ENCODE measurements at regions not wholly inside any gene's neighbourhood (a gene's known extent, or its start where the extent isn't known, plus 50 kb on each side); places are given as distances from the start of the nearest gene placed in this dataset.

DNA sequence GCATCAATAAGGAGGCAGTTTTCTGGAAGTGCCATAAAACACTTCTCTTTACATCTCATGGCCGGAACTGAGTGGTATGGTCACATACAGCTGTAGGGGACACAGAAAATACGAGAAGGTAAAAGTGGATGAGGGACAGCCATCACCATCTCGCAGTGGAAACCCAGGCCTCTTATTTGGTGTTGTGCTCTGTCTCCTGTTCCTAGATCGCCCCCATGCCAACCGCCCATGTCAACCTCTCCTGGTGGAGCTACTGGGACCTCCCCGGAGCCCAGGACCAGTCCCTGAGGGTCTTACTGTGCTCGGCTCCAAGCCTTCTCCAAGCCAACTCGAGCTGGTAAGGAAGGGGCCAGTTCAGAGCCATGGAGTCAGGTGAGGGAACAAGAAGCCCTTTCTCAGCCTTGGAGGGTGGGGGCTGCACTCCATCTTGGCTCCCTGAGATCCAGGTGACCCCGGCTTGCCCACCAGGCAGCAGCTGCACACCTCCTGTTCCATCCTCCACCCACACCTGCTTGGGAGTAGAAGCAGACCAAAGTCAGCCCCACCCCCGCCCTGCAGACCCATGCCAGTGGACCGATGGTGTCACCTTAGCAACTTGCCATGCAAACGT, 149.0 kb upstream of the CST7 start:
- H3K27me3 ChIP-seq (ENCODE audit: control insufficient read depth, insufficient read depth, low read length): peaks cover 6% of the 10 kb centered on the region
- H3K9me3 ChIP-seq (replicated peaks; ENCODE audit: low read length): no peaks in the 10 kb centered on the region
- no peak overlapping the region for H3K9ac ChIP-seq (ENCODE audit: low read depth, low read length)
- H3K4me1 ChIP-seq (ENCODE audit: control insufficient read depth, insufficient read depth, low read length): peaks cover 9% of the 10 kb centered on the region
- no peak overlapping the region for H3K4me2 ChIP-seq (ENCODE audit: low read length)
- H3K4me3 ChIP-seq (ENCODE audit: low read length): no peak overlapping the region
- H3K36me3 ChIP-seq (ENCODE audit: insufficient read depth, low read length): no peaks in the 10 kb centered on the region

DNA sequence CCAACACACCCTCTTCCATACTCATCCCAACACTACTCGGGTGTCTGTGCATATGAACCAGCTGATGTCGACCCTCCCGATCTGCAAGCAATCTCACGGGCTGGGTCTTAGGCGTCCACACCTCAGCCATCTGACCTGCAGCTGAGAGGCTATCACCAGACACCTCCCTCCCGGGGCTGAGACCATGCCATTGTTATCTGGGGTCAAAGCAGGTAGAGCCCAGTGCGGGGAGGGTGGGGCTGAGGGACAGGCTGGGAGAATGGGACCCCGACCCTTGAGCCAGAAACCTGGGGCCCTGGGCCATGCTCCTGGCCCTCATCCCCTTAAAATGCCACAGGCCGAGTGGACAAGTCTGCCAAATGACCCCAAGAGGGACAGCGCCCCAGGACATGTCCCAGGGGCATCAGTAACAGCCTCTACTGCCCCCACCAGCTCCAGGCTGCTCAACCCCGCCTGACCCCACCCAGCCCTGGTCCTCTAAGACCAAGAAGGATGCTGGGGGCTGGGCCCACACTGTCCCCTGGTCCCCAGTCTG, 146.7 kb upstream of the CST7 start:
- no peaks in the 10 kb centered on the region for H3K9me3 ChIP-seq (replicated peaks; ENCODE audit: low read length)
- no peaks in the 10 kb centered on the region for H3K36me3 ChIP-seq (ENCODE audit: insufficient read depth, low read length)
- H3K4me2 ChIP-seq (ENCODE audit: low read length): no peak overlapping the region
- peaks cover 9% of the 10 kb centered on the region for H3K4me1 ChIP-seq (ENCODE audit: control insufficient read depth, insufficient read depth, low read length)
- H3K27me3 ChIP-seq (ENCODE audit: control insufficient read depth, insufficient read depth, low read length): no peaks in the 10 kb centered on the region
- H3K4me3 ChIP-seq (ENCODE audit: low read length): no peak overlapping the region
- no peak overlapping the region for H3K9ac ChIP-seq (ENCODE audit: low read depth, low read length)

DNA sequence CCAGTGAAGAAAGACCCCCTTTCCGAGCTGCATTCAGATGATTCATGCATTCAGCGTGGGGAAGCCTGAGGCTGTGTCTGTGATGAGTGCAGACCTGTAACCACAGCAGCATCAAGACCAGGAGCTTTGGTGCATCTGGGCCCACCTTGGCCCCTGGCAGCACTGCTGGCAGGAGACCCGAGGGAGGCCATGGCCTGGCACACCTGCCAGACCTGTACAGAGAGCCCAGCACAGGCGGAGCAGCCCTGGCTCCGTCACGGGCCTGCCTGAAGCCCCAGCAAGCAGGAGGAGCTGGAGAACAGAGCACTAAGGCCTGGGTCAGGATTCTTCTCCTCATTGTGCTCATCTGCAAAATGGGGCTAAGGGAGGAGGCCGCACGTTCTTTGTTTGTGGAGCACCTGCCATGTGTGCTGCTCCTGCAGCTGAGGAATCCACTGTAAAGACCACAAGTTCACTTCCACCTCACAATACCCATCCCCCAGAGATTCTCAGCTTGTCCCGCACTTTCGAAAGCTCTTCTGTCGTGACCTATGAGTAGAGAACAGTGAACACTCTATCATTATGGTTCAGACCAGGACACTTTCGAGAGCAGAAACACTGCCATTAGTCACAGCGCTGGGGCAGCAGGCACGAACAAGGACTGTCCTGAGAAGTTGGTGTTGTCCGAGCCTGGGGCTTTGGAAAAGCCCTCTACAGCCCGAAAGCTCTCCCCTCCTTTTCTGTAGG, 144.4 kb upstream of the CST7 start:
- H3K9me3 ChIP-seq (replicated peaks; ENCODE audit: low read length): no peaks in the 10 kb centered on the region
- no peaks in the 10 kb centered on the region for H3K4me1 ChIP-seq (ENCODE audit: control insufficient read depth, insufficient read depth, low read length)
- no peak overlapping the region for H3K4me2 ChIP-seq (ENCODE audit: low read length)
- H3K9ac ChIP-seq (ENCODE audit: low read depth, low read length): no peak overlapping the region
- no peaks in the 10 kb centered on the region for H3K36me3 ChIP-seq (ENCODE audit: insufficient read depth, low read length)
- H3K4me3 ChIP-seq (ENCODE audit: low read length): no peak overlapping the region
- no peaks in the 10 kb centered on the region for H3K27me3 ChIP-seq (ENCODE audit: control insufficient read depth, insufficient read depth, low read length)

DNA sequence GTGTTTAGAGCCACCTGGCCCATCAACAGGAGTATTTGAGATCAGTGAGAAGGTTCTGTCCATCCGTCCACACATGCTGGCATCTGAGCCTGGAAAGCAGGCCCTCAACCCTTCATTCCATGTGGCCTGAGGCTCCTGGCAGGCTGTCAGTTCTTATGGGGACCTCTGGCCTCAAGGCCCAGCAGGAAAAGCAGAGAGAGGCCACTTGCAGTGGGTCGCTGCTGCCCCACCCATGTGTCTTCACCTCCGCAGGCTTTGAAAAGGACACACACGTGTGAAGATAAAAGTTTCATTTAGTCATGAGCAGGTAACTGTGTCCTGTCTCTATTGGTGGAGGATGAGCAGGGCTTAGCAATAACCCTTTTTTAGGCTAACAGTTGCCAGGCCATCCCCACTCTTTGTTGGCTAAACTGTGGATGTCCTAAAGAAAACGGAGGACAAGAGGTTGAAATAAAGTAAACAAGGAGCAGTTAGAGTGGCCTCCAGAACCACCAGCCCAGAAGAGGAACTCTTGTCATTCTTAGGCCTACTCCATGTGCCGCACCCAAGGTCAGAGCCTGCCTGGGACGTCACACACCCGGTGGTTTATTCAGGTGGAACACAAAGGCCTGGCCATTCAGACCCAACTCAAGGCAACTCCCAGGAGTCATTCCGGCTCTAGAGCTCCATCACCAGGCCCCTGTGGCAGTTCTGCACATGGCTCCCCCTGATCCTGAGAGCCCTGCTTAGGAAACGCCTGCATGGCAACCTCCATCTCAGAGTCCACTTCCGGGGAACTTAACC, 143.4 kb upstream of the CST7 start:
- H3K27me3 ChIP-seq (ENCODE audit: control insufficient read depth, insufficient read depth, low read length): no peaks in the 10 kb centered on the region
- H3K4me3 ChIP-seq (ENCODE audit: low read length): no peak overlapping the region
- no peaks in the 10 kb centered on the region for H3K36me3 ChIP-seq (ENCODE audit: insufficient read depth, low read length)
- no peaks in the 10 kb centered on the region for H3K4me1 ChIP-seq (ENCODE audit: control insufficient read depth, insufficient read depth, low read length)
- no peak overlapping the region for H3K9ac ChIP-seq (ENCODE audit: low read depth, low read length)
- no peaks in the 10 kb centered on the region for H3K9me3 ChIP-seq (replicated peaks; ENCODE audit: low read length)
- no peak overlapping the region for H3K4me2 ChIP-seq (ENCODE audit: low read length)

DNA sequence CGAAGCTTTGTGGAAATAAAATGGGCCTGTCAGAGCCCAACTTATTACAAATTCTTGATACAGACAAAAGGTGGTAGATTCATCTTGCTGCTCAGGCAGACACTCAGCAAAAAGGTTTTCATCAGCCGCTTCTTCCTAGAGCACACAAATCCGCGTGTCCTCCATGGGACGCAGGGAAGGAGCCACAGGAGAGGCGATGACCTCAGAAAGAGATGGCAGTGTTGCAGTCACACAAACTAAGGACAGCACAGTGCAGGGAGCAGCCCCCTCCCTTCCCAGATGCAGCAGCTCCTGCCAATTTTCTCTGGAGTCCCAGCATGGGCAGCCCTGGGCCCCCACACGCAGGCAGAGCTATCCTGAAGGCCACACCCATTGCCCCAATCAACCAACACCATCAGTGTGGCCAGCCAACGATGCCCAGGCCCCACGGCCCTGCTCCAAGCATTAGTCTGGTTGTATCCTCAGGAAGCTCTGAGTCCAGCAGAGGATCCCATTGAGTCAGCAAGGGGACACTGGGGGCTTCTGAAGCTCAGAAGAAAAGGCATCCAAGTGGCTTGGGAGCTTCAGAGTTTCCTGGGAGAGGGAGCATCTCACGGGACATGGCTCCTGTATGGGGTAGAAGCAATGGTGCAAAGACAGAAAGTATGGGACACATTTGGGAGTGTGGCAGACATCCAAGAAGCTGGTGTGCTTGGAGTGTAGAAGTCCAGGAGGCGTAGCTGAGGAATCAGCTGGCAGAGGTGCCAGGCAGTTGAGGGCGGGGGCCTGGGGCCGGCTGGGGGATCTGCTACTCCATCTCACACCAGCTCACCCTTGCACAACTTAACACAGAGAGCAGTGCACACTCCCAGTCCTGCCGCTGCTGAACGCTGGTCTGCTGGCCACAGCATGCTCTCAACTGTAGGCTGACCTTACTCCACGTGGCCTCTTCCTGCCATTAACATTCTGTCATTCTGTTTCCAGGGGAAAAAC, 142.1 kb upstream of the CST7 start:
- H3K4me3 ChIP-seq (ENCODE audit: low read length): no peak overlapping the region
- H3K4me1 ChIP-seq (ENCODE audit: control insufficient read depth, insufficient read depth, low read length): no peaks in the 10 kb centered on the region
- H3K27me3 ChIP-seq (ENCODE audit: control insufficient read depth, insufficient read depth, low read length): no peaks in the 10 kb centered on the region
- no peaks in the 10 kb centered on the region for H3K9me3 ChIP-seq (replicated peaks; ENCODE audit: low read length)
- H3K4me2 ChIP-seq (ENCODE audit: low read length): no peak overlapping the region
- H3K9ac ChIP-seq (ENCODE audit: low read depth, low read length): no peak overlapping the region
- H3K36me3 ChIP-seq (ENCODE audit: insufficient read depth, low read length): no peaks in the 10 kb centered on the region

DNA sequence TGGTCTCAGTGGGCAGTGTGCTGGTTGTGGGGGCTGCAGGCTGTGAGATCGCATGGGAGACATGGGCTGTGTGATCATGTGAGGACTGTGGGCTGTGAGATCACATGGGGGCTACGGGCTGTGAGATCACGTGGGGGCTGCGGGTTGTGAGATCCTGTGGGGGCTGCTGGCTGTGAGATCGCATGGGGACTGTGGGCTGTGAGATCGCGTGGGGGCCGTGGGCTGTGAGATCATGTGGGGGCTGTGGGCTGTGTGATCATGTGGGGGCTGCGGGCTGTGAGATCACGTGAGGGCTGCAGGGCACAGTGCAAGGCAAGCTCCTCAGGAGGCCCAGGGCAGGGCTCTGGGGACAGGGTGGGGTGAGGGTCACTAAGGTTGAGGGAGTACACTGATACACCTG, 140.5 kb upstream of the CST7 start:
- Histone ChIP-seq H3K4me1 (ENCODE audit: control insufficient read depth, insufficient read depth, low read length) (no peaks in the 10 kb centered on the region), H3K4me2 (ENCODE audit: low read length) (no peak overlapping the region), H3K9me3 (replicated peaks; ENCODE audit: low read length) (no peaks in the 10 kb centered on the region), H3K4me3 (ENCODE audit: low read length) (no peak overlapping the region), H3K36me3 (ENCODE audit: insufficient read depth, low read length) (no peaks in the 10 kb centered on the region), H3K27me3 (ENCODE audit: control insufficient read depth, insufficient read depth, low read length) (no peaks in the 10 kb centered on the region), H3K9ac (ENCODE audit: low read depth, low read length) (no peak overlapping the region)

DNA sequence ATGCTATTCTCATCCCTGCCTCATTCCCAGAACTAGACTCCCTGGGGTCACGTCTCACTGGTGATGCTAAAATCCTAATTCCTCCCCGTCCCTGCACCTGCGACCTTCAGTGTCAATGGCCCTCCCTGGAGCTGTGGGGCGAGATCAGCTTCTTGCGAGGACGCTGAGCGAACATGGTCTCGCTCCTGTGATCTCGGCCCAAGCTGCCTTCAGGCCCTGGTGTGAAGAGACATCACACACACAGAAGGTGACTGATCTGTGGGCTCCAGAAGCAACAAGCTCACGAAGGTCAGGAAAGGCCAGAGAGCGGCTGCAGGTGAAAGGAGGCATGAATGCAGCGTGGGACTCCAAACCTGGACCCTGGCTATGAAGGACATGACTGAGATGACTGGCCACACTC, 139.5 kb upstream of the CST7 start:
- H3K4me1 ChIP-seq (ENCODE audit: control insufficient read depth, insufficient read depth, low read length): no peaks in the 10 kb centered on the region
- H3K36me3 ChIP-seq (ENCODE audit: insufficient read depth, low read length): no peaks in the 10 kb centered on the region
- no peak overlapping the region for H3K9ac ChIP-seq (ENCODE audit: low read depth, low read length)
- no peak overlapping the region for H3K4me3 ChIP-seq (ENCODE audit: low read length)
- no peaks in the 10 kb centered on the region for H3K27me3 ChIP-seq (ENCODE audit: control insufficient read depth, insufficient read depth, low read length)
- no peak overlapping the region for H3K4me2 ChIP-seq (ENCODE audit: low read length)
- no peaks in the 10 kb centered on the region for H3K9me3 ChIP-seq (replicated peaks; ENCODE audit: low read length)

DNA sequence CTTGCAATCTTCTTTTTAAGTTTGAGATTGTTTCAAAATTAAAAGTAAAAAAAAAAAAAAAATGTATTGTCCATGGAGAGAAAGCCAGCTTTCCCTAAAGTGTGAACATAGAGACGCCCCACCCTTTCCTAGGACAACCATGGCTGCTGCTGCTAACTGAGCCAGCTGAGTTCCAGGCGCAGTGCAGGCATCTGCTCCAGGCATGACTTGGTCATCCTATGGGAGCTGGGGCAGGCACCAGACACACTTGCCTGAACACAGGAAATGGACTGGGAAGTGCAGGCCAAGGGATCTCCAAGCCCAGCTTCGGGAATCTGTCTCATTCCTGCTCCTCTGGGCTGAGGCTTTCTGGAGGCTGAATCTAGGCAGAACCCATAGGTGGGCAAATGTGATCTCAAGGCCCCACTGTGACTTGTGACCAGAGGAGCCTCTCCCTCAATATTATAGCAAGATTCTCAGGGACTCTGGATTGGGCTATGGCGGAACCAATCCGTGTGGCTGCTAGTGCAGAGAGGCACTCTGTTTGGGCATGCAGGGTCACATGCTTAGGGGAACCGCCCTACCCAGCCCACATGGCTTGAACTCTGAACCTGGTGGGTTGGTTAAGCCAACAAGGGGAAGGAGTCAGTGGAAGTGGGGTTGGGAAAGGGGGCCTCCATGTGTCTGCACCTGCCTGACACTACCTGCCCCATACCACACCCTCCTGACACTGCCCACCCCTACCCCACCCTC, 138.2 kb upstream of the CST7 start:
- no peaks in the 10 kb centered on the region for H3K27me3 ChIP-seq (ENCODE audit: control insufficient read depth, insufficient read depth, low read length)
- H3K36me3 ChIP-seq (ENCODE audit: insufficient read depth, low read length): no peaks in the 10 kb centered on the region
- no peak overlapping the region for H3K4me3 ChIP-seq (ENCODE audit: low read length)
- no peaks in the 10 kb centered on the region for H3K4me1 ChIP-seq (ENCODE audit: control insufficient read depth, insufficient read depth, low read length)
- no peak overlapping the region for H3K9ac ChIP-seq (ENCODE audit: low read depth, low read length)
- H3K4me2 ChIP-seq (ENCODE audit: low read length): no peak overlapping the region
- H3K9me3 ChIP-seq (replicated peaks; ENCODE audit: low read length): no peaks in the 10 kb centered on the region

DNA sequence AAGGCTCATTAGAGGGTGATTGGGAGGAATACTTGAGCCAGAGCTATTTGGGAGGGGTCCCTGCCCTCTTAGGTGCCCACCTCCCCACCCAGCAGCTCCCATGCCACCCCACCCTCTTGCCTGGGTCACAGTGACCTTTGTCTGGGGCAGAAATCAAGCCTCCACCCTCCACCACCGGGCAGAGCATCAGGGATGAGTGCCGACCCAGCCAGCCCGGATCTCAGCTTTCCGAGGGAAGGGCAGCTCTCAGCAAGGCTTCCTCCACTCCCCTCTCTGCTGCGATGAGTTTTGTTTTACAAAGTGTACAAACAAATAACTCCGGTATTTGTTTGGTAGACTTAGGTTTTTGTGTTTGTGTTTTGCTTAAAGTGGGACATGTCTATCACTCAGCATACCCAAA, 136.7 kb upstream of the CST7 start:
- Histone ChIP-seq H3K9me3 (replicated peaks; ENCODE audit: low read length) (no peaks in the 10 kb centered on the region), H3K4me2 (ENCODE audit: low read length) (no peak overlapping the region)

DNA sequence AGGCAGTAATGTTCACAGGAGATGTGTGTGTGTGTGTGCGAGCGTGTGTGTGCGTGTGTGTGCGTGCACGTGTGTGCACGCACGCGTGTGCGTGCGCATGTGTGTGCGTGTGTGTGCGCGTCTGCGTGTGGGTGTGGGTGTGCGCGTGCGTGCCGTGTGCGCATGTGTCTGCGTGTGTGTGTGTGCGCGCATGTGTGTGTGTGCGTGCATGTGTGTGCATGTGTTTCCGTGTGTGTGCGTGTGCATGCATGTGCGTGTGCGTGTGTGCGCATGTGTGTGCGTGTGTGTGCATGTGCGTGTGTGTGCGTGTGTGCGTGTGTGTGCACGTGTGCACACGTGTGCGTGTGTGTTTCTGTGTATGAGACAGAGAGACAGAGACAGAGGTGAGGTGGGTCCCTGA, 136.0 kb upstream of the CST7 start:
- Histone ChIP-seq H3K4me3 (ENCODE audit: low read length) (no peak overlapping the region), H3K4me2 (ENCODE audit: low read length) (no peak overlapping the region), H3K9me3 (replicated peaks; ENCODE audit: low read length) (no peaks in the 10 kb centered on the region), H3K4me1 (ENCODE audit: control insufficient read depth, insufficient read depth, low read length) (no peaks in the 10 kb centered on the region), H3K27me3 (ENCODE audit: control insufficient read depth, insufficient read depth, low read length) (no peaks in the 10 kb centered on the region), H3K9ac (ENCODE audit: low read depth, low read length) (no peak overlapping the region), H3K36me3 (ENCODE audit: insufficient read depth, low read length) (no peaks in the 10 kb centered on the region)

More for the DNA sequence above, 136.7 kb upstream of the CST7 start:
- Histone ChIP-seq H3K4me1 (ENCODE audit: control insufficient read depth, insufficient read depth, low read length) (no peaks in the 10 kb centered on the region), H3K27me3 (ENCODE audit: control insufficient read depth, insufficient read depth, low read length) (no peaks in the 10 kb centered on the region), H3K9ac (ENCODE audit: low read depth, low read length) (no peak overlapping the region), H3K36me3 (ENCODE audit: insufficient read depth, low read length) (no peaks in the 10 kb centered on the region), H3K4me3 (ENCODE audit: low read length) (no peak overlapping the region)

All from skeletal muscle satellite cell (primary cell).